H1 (cell line): ENCODE measurements at regions not wholly inside any gene's neighbourhood (a gene's known extent, or its start where the extent isn't known, plus 50 kb on each side); places are given as distances from the start of the nearest gene placed in this dataset.

Experiments
- RXRA ChIP-seq: IDR thresholded peaks from 2 replicates; pipeline ENCODE4 v1.6.1; 2011; ENCODE audit warnings: low read depth, mild to moderate bottlenecking, low read length, moderate library complexity; ENCODE audit not compliant: insufficient read depth
- TF ChIP-seq, protein P1 (sequence below): fragments of 300-600 bp; sonication (generic); IDR thresholded peaks from 2 replicates; pipeline ENCODE4 v1.7.1; 2012; ENCODE audit warnings: low read length, moderate library complexity, mild to moderate bottlenecking, inconsistent platforms; ENCODE audit not compliant: insufficient replicate concordance

DNA sequence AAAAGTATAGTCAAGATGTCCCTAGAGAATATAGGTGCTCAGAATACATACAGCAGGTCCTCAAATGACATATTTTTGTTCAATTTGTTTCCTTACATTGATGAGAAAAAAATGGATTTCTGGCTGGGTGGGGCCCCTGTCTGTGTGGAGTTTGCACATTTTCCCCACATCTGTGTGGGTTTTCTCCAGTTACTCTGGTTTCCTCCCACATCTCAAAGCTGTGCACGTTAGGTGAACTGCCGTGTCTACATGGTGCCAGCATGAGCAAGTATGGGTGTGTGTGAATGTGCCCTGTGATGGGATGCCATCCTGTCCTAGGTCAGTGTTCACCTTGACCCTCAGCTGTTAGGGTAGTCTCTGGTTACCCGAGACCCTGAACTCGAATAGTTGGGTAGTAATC, 289.1 kb downstream of the GRIN2B start (continued):
- TF ChIP-seq, protein P1, sequence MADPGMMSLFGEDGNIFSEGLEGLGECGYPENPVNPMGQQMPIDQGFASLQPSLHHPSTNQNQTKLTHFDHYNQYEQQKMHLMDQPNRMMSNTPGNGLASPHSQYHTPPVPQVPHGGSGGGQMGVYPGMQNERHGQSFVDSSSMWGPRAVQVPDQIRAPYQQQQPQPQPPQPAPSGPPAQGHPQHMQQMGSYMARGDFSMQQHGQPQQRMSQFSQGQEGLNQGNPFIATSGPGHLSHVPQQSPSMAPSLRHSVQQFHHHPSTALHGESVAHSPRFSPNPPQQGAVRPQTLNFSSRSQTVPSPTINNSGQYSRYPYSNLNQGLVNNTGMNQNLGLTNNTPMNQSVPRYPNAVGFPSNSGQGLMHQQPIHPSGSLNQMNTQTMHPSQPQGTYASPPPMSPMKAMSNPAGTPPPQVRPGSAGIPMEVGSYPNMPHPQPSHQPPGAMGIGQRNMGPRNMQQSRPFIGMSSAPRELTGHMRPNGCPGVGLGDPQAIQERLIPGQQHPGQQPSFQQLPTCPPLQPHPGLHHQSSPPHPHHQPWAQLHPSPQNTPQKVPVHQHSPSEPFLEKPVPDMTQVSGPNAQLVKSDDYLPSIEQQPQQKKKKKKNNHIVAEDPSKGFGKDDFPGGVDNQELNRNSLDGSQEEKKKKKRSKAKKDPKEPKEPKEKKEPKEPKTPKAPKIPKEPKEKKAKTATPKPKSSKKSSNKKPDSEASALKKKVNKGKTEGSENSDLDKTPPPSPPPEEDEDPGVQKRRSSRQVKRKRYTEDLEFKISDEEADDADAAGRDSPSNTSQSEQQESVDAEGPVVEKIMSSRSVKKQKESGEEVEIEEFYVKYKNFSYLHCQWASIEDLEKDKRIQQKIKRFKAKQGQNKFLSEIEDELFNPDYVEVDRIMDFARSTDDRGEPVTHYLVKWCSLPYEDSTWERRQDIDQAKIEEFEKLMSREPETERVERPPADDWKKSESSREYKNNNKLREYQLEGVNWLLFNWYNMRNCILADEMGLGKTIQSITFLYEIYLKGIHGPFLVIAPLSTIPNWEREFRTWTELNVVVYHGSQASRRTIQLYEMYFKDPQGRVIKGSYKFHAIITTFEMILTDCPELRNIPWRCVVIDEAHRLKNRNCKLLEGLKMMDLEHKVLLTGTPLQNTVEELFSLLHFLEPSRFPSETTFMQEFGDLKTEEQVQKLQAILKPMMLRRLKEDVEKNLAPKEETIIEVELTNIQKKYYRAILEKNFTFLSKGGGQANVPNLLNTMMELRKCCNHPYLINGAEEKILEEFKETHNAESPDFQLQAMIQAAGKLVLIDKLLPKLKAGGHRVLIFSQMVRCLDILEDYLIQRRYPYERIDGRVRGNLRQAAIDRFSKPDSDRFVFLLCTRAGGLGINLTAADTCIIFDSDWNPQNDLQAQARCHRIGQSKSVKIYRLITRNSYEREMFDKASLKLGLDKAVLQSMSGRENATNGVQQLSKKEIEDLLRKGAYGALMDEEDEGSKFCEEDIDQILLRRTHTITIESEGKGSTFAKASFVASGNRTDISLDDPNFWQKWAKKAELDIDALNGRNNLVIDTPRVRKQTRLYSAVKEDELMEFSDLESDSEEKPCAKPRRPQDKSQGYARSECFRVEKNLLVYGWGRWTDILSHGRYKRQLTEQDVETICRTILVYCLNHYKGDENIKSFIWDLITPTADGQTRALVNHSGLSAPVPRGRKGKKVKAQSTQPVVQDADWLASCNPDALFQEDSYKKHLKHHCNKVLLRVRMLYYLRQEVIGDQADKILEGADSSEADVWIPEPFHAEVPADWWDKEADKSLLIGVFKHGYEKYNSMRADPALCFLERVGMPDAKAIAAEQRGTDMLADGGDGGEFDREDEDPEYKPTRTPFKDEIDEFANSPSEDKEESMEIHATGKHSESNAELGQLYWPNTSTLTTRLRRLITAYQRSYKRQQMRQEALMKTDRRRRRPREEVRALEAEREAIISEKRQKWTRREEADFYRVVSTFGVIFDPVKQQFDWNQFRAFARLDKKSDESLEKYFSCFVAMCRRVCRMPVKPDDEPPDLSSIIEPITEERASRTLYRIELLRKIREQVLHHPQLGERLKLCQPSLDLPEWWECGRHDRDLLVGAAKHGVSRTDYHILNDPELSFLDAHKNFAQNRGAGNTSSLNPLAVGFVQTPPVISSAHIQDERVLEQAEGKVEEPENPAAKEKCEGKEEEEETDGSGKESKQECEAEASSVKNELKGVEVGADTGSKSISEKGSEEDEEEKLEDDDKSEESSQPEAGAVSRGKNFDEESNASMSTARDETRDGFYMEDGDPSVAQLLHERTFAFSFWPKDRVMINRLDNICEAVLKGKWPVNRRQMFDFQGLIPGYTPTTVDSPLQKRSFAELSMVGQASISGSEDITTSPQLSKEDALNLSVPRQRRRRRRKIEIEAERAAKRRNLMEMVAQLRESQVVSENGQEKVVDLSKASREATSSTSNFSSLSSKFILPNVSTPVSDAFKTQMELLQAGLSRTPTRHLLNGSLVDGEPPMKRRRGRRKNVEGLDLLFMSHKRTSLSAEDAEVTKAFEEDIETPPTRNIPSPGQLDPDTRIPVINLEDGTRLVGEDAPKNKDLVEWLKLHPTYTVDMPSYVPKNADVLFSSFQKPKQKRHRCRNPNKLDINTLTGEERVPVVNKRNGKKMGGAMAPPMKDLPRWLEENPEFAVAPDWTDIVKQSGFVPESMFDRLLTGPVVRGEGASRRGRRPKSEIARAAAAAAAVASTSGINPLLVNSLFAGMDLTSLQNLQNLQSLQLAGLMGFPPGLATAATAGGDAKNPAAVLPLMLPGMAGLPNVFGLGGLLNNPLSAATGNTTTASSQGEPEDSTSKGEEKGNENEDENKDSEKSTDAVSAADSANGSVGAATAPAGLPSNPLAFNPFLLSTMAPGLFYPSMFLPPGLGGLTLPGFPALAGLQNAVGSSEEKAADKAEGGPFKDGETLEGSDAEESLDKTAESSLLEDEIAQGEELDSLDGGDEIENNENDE, result no peak
- TF ChIP-seq RXRA, result no peak
